ENCODE measurements at regions not wholly inside any gene's neighbourhood (a gene's known extent, or its start where the extent isn't known, plus 50 kb on each side); places are given as distances from the start of the nearest gene placed in this dataset.

GRCh38 chr4:137193564-137193963 lies 338.7 kb downstream of the PCDH18 start:
- no peak for DNase-seq

GRCh38 chr4:137181293-137181899 lies 350.9 kb downstream of the PCDH18 start:
- no peak for DNase-seq

- DNase-seq: no peak
Measured at GRCh38 chr4:137180349-137180748, 351.9 kb downstream of the PCDH18 start.

- no peak for DNase-seq
Measured at GRCh38 chr4:137156807-137157206, 375.5 kb downstream of the PCDH18 start.

- no peak for DNase-seq
Measured at GRCh38 chr4:137156054-137156453, 376.2 kb downstream of the PCDH18 start.

- DNase-seq: no peak
Measured at GRCh38 chr4:137131201-137131600, 401.1 kb downstream of the PCDH18 start.

- no peak for DNase-seq
Measured at GRCh38 chr4:137129845-137130244, 402.4 kb downstream of the PCDH18 start.

GRCh38 chr4:137129441-137129840 lies 402.9 kb downstream of the PCDH18 start:
- no peak for DNase-seq

GRCh38 chr4:137125011-137125410 lies 407.3 kb downstream of the PCDH18 start:
- peak; percentile 77 for DNase-seq

- peak; percentile 80 for DNase-seq
Measured at GRCh38 chr4:137124278-137124932, 407.9 kb downstream of the PCDH18 start.

GRCh38 chr4:137122876-137123275 lies 409.4 kb downstream of the PCDH18 start:
- no peak for DNase-seq

GRCh38 chr4:137116144-137116543 lies 416.1 kb downstream of the PCDH18 start:
- DNase-seq: no peak

- no peak for DNase-seq
Measured at GRCh38 chr4:137106733-137107132, 425.6 kb downstream of the PCDH18 start.

GRCh38 chr4:137106287-137106686 lies 426.0 kb downstream of the PCDH18 start:
- DNase-seq: no peak

- no peak for DNase-seq
Measured at GRCh38 chr4:137090951-137091350, 441.3 kb downstream of the PCDH18 start.

- no peak for DNase-seq
Measured at GRCh38 chr4:137083571-137084135, 448.6 kb downstream of the PCDH18 start.

- DNase-seq: no peak
Measured at GRCh38 chr4:137082061-137082460, 450.2 kb downstream of the PCDH18 start.

GRCh38 chr4:137076908-137077307 lies 455.4 kb downstream of the PCDH18 start:
- DNase-seq: no peak

GRCh38 chr4:137075586-137075985 lies 456.7 kb downstream of the PCDH18 start:
- no peak for DNase-seq

GRCh38 chr4:137070614-137071013 lies 461.7 kb downstream of the PCDH18 start:
- no peak for DNase-seq

- no peak for DNase-seq
Measured at GRCh38 chr4:137069473-137069872, 462.8 kb downstream of the PCDH18 start.

- no peak for DNase-seq
Measured at GRCh38 chr4:137067735-137068134, 464.6 kb downstream of the PCDH18 start.

GRCh38 chr4:137065311-137065710 lies 467.0 kb downstream of the PCDH18 start:
- peak; percentile 3 for DNase-seq

- no peak for DNase-seq
Measured at GRCh38 chr4:137063961-137064360, 468.3 kb downstream of the PCDH18 start.

- DNase-seq: no peak
Measured at GRCh38 chr4:137043184-137043583, 489.1 kb downstream of the PCDH18 start.
